ENCODE measurements at regions not wholly inside any gene's neighbourhood (a gene's known extent, or its start where the extent isn't known, plus 50 kb on each side); places are given as distances from the start of the nearest gene placed in this dataset.
"Not testable (repeated sequence)": the region's sequence is repeated elsewhere in the genome, so short reads cannot be mapped to it uniquely, and the experiment has no call there.

DNA sequence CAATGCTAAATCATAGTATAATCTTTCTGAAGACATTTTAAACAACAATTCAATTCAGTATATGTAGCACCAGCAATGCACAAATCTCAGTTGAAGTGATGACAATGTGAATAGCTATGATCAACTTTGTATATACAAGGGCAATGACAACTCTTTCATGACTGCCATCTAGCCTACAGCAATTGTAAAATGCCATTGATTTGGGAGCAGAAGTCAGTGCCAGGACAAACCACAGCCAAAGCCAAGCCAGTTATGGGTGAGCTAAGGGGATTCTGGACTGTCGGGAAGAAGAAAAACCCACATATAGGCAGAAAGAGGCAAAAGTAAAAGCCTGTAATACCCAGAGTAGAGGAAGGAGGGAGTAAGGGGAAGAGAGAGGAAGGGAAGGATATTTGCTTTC lies 238.6 kb downstream of the MID1IP1 start:
- DNase-seq (ENCODE audit: low read depth, low spot score), result no peak

DNA sequence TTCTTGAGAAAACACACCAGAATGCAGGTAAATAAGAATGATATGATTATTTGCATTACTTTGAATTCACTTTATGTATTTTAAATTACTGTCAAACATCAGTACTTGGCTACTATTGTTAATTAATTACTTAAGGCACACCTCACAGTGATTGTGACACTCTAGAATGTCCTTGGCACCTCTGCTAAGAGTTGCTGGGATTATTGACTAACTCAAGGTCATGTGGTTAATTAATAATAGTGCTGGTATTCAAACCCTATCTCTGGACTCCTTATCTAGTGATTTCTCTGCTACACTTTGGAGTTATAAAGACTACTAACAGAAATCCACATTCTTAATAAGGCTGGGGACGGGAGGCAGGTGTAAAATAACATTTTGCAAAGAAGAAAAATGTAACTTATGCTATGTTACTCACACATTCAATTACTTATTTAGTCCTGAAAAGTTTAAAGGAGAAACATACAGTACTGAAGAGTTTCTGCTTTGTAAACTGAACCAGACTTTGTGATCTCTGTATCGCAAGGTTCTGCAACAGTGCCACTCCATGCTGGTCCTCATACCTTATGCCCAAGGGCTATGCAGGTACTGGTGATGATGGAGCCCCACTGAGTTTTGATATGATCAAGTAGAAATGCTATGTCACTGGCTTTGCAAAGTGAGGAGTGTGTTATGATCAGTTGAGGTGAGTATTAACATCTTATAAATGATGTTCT lies 242.7 kb downstream of the MID1IP1 start:
- no peak for DNase-seq (ENCODE audit: low read depth, low spot score)

DNA sequence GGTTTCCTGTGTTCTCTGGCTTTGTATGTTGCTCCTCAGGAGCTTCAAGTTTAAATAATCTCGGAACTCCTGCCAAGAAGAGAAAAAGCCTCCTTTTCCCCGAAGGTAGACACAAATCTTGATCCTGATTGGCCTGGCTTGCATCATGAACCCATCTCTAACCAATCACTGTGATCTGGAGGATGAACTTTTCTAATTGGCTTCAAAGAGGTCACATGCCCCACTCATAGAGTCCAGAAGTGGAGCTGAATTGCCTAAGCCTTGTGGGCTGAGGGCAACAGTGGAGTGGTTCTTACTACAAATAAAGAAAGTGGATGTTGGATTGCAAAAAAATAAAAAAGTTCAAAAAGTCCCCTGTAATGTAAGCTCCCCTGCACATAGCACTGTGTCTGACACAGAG lies 245.9 kb downstream of the MID1IP1 start:
- DNase-seq (ENCODE audit: low read depth, low spot score), result no peak

GRCh38 chrX:39049975-39050374 lies 248.7 kb downstream of the MID1IP1 start:
- DNase-seq (ENCODE audit: low read depth, low spot score), result no peak

- DNase-seq (ENCODE audit: low read depth, low spot score), result no peak
Observed at GRCh38 chrX:39050427-39050826, 249.2 kb downstream of the MID1IP1 start.

DNA sequence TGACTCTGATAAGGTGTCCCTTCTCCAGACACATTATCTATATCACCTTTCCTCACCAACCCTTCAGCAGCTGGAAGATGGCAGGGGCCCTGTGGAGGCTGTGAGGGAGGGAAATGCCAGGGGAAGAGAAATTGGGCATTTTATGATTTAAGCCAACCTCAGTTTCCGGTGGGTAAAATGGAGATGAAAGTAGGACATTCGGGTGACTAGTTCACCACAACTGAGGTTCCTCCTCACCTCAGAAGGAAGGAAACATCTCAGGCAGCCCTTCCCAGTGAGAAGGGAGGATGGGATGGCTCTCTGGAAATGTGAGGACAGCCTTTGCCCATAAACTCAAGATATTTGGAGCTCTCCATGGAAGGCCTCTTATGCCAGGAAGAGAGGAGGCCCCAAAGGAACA lies 251.5 kb downstream of the MID1IP1 start:
- no peak for DNase-seq (ENCODE audit: low read depth, low spot score)

GRCh38 chrX:39058724-39059123 lies 257.5 kb downstream of the MID1IP1 start:
- DNase-seq (ENCODE audit: low read depth, low spot score), result no peak

DNA sequence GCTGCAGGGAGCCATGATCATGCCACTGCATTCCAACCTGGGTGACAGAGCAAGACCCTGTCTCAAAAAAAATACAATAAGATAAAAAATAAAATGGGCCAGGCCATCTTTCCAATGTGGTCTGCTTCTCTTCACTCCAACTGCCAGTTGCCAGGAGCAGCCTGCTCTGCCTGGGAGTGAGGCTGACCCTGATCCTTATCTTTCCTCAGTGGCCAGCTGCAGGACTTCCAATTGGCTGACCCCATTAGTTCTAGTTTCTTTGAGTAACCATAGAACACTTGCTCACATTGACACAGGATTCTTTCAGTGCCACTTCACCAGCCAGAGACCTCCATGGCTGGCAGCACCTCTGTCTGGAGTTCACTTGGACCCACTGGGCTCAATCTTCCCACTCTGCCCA lies 258.6 kb downstream of the MID1IP1 start:
- DNase-seq (ENCODE audit: low read depth, low spot score), result no peak

GRCh38 chrX:39063037-39063436 lies 261.8 kb downstream of the MID1IP1 start:
- no peak for DNase-seq (ENCODE audit: low read depth, low spot score)

DNA sequence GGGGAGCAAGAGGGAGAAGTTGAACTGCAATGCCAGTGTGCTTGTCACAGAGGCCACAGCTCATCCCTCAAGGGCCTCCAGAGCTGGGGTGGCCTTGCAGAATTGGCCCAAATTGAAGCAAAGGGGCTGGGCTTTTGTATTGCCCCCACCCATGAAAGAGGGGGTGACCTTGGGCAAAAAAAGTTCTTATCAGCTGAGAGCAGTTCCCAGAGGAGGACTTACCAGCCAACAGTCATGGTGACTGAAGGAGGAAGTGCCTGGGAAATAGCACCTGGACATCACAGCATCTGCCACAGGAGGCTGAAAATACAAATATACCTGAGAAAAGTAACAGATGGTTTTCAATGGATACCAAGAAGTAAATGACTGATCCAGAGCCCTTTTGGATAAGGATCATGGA lies 262.4 kb downstream of the MID1IP1 start:
- DNase-seq (ENCODE audit: low read depth, low spot score), result no peak

GRCh38 chrX:39065051-39065871 lies 264.0 kb downstream of the MID1IP1 start:
- DNase-seq (ENCODE audit: low read depth, low spot score), result peak; percentile 17

DNA sequence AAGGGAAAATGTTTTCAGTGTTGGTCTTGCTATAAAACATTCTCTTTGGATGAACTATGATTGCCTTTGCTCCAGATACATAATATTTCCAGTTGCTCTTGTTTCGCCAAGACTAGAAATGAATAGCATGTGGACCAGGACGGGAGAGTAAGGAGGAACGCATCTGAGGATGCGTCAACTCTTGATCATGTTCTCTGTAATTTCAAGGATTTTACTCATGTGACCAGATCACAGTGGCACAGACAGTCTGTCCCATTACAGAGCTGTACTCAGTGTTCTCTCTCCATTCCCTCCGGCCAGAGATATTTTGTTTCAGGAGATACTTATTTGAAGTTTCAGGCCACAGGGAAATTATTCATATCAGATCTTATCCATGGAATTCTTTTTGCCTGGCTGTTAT lies 266.6 kb downstream of the MID1IP1 start:
- DNase-seq (ENCODE audit: low read depth, low spot score), result no peak

DNA sequence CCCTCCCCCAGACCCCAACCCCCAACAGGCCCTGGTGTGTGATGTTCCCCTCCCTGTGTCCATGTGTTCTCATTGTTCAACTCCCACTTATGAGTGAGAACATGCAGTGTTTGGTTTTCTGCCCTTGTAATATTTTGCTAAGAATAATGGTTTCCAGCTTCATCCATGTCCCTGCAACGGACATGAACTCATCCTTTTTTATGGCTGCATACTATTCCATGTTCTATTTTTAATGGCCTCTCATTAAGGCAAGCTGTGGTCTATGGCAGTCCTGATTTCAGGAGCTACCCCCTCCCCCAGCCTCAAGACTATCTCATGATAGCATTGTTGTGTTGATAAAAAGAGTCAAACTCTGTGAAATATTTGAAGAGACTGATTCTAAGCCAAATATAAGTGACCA lies 267.4 kb downstream of the MID1IP1 start:
- DNase-seq (ENCODE audit: low read depth, low spot score), result not testable (repeated sequence)

- no peak for DNase-seq (ENCODE audit: low read depth, low spot score)
Observed at GRCh38 chrX:39070009-39070408, 268.8 kb downstream of the MID1IP1 start.

GRCh38 chrX:39073131-39073530 lies 271.9 kb downstream of the MID1IP1 start:
- no peak for DNase-seq (ENCODE audit: low read depth, low spot score)

- DNase-seq (ENCODE audit: low read depth, low spot score), result no peak
Observed at GRCh38 chrX:39096599-39096998, 295.3 kb downstream of the MID1IP1 start.

DNA sequence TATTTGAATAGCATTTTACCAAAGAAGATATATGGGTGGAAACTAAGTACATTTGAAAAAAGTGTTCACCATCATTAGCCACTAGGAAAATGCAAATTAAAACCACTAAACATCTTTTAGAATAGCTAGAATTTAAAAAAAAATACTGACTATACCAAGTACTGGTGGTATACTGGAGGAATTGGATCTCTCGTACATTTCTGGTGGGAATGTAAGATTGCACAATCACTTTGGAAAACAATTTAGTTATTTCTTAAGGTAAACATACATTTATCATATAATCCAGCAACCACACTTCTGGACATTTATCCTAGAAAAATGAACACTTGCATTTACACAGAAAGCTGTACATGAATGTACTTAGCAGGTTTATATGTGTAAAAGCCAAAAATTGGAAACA lies 303.5 kb downstream of the MID1IP1 start:
- no peak for DNase-seq (ENCODE audit: low read depth, low spot score)

- DNase-seq (ENCODE audit: low read depth, low spot score), result peak; percentile 81
Observed at GRCh38 chrX:39112143-39112542, 310.9 kb downstream of the MID1IP1 start.

DNA sequence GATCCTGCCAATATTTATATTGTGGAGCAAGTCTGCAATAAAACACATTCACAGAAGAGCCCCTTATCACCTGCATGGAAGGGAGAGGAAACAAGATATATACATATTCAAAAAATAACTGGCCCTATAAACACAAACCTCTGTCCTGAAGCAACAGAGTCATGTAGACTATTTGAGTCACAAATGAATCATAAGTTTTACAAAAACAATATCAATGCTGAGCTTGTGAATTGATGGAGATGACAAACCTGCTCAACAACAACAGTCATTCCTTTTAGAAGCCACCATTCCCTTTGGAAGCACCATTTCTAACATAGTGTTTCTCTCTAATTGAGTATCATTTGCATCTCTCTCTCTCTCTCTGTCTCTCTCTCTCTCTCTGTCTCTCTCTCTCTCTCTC lies 313.9 kb downstream of the MID1IP1 start:
- no peak for DNase-seq (ENCODE audit: low read depth, low spot score)

GRCh38 chrX:39117101-39117500 lies 315.8 kb downstream of the MID1IP1 start:
- no peak for DNase-seq (ENCODE audit: low read depth, low spot score)

DNA sequence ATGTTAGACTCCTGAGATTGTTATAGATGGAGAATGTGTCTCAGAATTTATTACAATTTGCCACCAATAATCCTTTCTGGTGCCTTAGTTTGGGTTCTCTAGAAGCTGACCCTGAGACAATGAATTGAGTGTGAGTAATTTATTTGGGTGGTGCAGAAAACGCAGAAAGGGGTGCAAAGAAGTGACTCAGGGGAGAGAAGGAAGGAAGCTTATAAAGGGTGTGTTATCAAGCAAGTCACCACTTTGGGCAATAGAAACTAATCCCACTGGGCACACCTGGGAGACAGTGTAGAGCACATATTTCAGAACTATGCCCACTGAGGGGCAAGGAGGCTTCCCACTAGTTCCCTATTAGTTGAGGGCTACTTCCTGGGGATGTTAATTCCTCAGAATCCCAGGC lies 320.6 kb downstream of the MID1IP1 start:
- DNase-seq (ENCODE audit: low read depth, low spot score), result no peak

GRCh38 chrX:39125834-39126233 lies 324.6 kb downstream of the MID1IP1 start:
- DNase-seq (ENCODE audit: low read depth, low spot score), result no peak

DNA sequence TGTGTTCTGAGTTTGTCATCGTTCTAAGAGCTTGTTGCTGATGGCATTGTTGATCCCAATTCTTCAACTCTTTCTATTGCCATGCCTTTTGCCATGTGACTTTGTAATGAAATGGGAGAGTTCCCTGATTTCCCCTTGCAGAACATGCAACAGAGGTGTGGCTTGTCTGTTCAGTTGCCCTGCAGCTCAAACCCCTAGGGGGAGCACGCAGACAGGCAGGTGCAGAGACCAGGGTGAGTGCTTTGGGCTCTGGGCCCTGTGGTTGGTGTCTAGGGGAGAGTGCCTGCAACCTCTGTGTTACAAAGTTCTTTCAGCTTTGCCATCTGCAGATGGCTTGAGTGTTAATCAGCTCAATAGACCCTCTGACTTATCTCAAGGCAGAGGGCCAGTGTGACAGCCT lies 332.7 kb downstream of the MID1IP1 start:
- DNase-seq (ENCODE audit: low read depth, low spot score), result no peak
